SIG-M5 (cell line): ENCODE measurements at regions not wholly inside any gene's neighbourhood (a gene's known extent, or its start where the extent isn't known, plus 50 kb on each side); places are given as distances from the start of the nearest gene placed in this dataset.
"Not testable (repeated sequence)": the region's sequence is repeated elsewhere in the genome, so short reads cannot be mapped to it uniquely, and the experiment has no call there.

Experiments
- DNase-seq: peaks from one replicate; lab custom pipeline; 2025; lab: John Stamatoyannopoulos, UW

DNA sequence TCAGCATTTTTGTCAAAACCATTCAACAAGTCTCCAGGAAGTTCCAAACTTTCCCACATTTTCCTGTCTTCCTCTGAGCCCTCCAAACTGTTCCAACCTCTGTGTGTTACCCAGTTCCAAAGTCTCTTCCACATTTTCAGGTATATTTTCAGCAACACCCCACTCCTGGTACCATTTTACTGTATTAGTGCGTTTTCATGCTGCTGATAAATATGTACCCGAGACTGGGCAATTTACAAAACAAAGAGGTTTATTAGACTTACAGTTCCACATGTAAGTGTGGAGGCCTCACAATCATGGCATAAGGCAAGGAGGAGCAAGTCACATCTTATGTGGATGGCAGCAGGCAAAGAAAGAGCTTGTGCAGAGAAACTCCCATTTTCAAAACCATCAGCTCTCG, 315.9 kb upstream of the ESRRG start:
- not testable (repeated sequence) for DNase-seq

DNA sequence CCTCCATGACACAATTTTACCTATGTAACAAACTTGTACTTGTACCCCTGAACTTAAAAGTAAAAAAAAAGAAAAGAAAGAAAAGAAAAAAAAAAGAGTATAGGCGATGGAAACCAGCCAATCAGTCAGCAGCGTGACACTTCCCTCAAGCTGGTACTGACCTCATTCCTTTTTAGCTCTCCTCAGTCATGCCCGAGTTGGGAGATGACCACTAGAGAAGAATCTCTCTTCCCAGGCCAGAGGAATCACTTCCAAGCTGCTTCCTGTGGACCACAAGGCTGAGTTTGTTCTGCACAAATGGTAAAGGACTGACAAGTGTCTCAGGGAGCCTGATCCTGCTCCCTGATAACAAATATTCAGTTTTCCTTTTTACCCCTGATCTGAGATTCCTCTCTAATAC, 313.5 kb upstream of the ESRRG start:
- DNase-seq: no peak

DNA sequence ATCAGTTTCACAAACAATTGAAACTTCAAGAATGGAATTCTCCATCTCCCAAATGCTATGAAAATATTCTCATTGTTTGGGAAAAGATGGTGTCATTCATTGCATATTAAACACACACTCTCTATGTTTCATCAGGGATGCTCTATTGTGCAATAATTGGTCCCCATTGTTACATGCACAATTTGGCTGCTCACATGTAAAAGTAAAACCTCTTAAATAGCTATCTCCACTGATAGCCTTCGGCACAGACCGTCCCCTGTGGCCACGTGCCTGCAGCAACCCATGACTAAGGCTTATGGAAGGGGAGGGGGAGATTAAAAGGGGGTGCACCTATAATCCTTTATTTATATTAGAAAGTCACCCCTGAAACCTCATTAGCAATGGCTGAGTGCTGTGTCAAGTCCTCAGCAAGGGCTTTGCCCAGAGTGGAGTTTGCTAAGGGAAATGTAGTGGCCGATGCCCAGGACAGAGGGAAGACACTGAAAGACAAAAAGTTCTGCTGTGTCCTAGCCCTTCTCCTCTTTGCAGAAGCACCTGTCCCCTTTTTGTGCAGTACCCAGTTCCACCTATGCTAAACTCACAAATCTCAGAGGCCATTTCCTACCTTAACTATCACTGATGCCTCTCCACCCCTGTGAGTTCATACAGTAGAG, 309.6 kb upstream of the ESRRG start:
- no peak for DNase-seq

DNA sequence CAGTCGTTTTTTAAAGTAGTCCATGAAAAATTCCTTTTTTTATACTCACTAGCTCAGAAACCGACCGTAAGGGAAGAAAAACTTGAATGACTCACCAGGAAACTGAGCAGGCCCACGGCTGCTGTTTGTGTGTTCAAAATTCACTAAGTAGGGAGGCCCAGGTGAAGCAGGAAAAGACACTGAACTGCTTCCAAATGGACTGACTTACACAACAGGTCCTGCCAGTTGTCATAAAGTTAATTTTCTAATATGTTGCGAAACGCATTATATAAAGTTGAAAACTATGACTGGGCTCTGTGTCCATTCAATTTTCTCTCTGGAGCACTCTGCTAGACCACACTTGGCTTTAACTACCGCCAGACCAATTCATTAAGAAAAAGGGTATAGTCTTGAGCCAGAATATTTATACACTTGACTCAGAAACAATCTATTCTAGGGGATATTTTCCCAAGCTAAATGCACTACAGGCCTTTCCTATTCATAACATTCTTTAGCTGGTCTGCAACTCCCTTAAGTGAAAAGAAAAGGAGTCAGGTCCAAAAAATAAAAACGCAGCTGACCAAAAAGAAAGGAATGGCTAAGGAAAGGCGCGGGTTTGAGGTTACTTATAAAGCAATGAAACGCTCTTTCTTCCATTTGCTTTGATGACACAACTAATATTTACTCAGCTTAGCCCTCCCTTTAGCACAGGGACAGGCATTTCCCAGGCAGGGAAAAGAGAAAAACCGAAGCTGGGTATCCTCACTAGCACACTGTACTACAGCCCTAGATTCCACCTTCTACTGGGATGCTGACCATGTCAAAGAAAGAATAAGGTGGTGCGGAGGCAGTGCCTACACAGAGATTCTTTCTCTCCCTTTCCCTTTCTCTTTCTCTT, 306.3 kb upstream of the ESRRG start:
- no peak for DNase-seq

DNA sequence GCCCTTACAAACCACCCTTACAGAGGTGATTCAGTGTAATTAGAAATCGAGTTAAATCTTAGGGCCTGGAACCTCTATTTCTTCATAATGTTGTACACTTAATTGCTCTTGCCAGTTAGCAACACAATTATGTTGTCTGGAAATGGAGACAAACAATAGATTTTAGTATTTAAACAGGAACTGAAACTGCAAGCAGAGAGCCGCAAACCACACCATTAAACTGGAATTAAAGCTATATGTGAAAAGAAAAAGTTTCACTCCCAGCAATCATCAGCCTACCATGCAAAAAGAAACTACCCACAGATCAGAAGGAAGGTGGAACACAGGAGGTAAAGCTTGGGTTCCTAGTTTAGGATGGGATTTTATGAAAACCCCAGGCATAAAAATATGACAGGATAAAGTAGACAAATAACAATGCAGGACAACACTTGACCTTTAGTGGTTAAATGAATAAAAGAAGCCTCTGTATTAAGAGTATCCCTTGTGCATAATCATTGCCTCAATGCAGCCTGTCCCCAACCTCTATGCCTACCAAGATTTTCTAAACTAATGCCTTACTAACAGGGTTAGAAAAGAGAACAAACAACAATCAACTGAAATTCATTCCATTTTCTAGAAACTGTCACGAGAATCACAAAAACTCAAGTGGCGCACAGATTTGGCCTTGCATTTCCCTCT, 304.3 kb upstream of the ESRRG start:
- DNase-seq: peak; percentile 47

DNA sequence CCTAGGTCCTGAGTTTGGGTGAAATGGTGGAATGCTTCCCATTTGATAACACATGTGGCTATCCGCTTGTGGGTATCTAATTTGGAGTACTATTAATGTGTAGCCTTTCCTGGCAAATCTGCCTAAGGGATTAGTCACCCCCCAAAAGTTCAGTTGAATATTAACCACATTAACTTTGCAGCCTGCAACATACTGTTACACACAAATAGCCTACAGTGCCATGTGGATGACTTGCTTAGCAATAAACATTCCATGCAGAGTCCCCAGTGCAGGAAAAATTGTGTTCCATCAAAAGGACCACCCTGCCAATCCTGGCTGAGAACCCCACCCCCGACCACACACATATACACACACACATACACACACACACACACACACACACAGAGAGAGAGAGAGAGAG, 303.3 kb upstream of the ESRRG start:
- no peak for DNase-seq

DNA sequence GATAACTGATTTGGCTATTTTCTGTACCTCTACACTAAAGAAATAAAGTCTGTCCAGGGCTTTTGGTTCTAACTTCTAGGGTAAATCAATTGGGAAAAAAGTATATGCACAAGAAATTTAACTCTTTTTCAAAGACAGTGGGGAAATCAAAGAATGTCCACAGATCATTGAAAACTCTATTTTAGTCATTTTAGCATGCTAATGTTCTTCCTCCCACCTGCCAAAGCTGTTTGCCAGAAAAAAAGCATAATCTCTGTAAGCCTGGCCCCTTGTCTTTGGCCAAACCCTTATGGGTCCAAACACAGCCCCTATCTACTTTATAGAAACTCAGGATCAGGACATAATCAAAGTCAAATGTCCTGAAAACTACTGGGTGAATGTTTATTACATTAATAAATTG, 302.2 kb upstream of the ESRRG start:
- no peak for DNase-seq

DNA sequence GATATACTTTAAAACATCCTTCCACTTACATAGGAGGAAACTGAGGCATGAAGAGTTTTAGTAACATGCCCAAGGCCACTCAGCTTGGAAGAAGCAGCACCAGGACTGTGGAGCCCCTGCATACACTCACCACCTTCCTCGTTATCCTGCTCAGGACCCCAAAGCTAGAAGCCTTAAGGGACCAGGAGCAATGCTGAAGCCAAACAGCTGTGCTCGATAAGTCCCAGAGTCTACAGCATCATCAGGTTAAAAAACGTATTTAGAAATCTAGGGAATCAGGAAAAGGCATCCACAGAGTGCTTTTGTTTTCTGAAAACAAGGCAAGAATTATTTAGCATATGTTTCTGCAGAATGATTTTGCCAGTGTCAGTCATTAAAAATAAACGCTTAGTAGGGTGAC, 301.7 kb upstream of the ESRRG start:
- DNase-seq: no peak

DNA sequence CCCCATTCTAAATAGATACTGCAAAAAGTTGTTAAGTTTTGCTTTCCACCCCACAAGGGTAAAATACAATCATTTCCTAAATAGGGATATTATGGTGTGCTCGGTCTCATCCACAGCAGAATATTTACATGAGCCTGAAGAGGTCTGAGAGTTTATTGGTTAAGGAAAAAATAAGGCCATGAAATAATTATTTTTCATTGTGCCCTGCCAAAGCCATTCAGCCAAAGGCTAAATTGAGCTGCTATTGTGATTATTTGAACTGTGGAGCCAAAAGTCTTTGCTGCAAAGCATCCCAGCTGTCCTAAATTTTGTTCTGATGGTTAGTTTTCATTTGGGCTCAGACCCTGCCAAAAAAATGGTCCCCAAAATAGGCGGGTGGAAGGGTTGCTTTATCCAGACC, 298.7 kb upstream of the ESRRG start:
- no peak for DNase-seq

DNA sequence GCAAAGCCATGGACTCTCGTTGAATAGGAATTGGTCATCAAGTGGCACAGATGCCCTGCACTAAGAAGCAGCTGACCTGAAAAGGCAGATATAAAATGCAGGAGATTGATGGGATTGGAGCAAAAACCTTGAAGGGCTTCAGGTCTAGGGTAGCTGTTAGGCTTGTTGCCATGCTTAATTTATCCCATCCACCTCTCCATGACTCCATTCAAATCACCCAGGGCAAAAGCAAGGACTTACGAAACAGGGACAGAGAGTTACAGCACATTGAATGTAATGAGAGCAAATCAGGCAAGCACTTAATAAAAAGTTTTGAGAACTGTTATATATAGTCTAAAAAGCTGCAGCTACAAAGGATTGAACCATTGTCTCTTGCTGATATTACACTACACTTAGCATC, 298.2 kb upstream of the ESRRG start:
- no peak for DNase-seq

DNA sequence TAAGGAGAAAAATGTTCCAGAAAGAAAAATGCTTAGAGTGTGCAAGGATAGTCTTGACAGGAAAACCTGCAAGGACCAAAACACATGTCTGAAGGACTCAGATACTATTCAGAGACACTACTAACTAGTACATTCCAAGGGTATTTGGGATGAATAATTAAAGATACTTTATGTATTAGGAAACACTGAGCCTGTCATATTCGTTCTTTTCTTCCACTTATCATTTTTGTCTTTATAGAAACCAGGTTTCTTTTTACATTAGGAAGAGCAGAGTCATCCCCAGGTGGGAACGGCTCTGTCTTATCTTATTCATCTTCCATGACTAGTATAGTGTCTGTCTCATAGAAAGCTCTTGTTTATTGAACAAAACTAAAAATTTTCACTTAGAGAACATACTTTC, 296.2 kb upstream of the ESRRG start:
- no peak for DNase-seq

DNA sequence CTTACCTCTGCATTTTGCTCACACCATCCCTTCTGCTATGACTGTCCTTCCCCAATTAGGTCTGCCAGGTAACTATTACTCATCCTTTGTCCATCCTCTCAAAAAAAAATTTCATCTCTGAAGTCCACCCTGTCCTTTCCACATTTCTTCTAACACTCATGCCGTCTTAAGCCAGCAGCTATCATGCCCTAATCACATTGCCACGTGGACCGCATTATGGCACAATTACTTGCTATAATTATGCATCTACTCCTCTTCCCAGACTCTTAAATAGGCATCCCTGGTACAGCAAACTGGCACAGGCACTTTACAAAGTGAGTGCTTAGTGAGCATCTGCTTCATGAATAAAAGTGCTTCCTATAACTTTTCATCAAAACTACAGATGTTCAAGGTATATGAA, 295.4 kb upstream of the ESRRG start:
- no peak for DNase-seq

DNA sequence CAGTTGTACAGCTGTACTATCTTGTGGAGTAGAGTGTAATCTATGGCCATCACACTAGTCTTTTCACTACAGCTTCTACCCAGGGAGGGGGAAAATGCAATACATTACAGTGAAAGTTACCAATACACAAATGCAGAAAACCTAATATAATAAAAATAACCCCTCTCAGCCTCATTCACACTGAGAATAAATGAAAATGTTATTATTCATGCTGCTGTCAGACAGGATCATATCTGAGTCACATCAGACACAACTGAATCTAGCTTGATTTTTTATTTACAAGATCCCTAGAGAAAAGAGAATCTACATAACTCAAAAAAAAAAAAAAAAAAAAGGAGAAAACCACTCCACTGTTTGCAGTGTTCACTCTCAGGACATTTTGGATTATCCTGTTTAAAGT, 293.9 kb upstream of the ESRRG start:
- DNase-seq: no peak

DNA sequence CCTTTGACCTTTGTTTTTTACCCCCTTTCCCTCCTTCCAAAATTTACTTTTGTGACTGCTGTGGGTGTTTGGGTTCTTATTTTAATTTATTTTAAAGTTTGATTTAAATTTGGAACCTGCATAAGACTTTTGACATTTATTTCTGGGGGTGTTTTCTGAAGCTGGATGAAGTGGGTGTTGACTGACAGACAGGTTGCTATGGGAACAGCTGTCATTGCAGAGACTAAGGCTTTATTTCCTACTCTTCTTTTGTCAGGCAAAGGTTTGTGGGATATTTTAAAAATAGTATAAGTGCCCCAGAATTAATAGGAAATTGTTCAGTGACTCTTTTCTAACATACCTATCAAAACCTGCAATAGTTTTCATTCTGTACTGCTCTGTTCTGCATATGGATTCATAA, 290.8 kb upstream of the ESRRG start:
- DNase-seq: no peak

DNA sequence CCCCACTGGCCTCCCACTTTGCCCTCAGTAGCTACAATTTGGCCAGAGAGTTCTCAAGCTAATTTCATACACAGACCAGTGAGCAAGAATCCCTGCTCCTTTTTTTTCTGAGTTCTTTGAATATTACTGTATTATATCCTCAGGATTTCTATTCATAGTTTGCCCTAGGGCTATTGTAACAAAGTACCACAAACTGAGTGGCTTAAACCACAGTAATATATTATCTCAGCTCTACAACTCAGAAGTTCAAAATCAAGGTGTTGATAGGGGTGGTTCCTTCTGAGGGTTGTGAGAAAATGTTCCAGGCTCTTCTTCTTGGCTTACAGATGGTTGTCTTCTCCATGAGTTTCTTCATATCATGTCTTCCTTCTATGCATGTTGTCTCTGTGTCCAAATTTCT, 289.4 kb upstream of the ESRRG start:
- DNase-seq: no peak

DNA sequence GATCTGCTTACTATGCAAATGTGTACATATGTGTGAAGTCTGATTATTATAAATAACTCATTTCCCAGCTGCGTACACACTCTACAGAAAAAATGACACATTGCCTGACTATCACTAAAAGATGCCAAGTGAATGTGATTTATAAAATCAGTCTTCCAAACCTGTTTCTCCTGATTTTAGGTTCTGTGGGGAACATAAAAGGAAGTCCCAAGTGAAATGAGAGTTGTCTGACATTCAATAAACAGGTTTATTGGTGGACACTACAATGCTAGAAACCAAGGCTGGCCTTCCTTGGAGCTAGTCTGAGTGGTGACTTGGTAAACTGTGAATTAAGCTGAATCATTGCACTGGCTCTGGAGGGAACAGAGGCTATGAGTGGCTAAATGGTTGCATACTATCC, 287.9 kb upstream of the ESRRG start:
- DNase-seq: no peak

DNA sequence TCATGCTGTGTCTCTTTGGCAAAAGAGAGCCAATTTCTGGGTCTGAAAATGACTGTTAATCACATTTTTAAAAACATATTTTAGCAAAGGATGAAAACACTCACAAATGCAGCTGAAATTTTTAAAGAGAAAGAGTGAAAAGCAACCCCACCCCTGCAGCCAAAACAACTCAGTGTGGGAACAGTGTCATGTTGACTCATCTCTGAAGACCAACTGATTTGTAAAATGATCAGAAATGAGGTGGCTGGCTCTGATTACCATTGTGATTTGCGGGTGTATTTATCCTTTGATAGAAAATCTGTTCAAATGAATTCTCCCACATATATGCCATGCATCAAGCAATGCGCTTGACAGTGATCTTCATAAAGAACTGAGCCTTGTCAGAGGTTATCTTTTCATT, 287.0 kb upstream of the ESRRG start:
- DNase-seq: no peak

DNA sequence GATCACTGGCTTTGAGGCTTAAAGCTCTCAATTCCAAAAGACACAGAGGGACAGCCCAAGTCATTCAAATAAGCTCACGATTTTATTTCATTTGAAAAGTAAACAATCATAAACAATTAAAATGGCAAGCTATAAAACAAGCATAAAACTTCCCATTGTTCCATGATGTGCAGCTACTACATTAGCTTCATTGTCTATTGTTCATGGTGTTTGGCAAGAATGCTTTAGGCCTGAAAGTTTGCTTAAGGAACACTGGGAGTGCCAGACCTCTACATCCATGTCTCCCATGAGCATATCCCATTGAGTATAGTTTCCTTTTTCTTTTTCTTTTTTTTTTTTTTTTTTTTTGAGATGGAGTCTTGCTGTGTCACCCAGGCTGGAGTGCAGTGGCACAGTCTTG, 286.1 kb upstream of the ESRRG start:
- no peak for DNase-seq

DNA sequence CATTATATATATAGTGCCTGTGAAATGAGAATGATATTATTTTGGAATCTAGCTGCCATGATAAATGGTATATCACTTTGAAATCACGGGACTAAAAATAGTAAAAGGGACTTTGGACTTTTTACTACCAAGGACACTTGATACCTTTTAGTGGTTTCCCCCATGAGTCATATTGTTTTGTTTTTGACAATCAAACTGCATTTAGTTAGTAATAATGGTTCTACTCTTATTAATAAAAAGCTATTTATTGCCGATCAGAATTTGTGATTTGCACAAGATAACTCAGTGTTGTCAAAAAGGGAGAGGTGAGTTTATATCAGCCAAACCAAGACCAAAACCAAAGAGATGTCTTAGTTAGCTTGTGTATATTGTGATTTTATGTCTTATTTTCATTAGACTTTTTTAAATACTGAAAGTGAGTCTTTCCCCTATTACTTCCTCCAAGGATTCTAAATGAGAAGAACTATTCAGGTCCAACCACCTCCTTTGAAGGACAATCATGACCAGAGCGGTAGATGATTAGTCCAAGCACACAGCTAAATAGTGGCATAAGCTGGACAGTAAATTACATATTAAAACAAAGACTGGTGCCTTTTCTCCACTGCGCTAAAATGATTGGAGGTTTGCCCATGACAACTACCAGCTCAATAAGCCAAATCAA, 281.7 kb upstream of the ESRRG start:
- no peak for DNase-seq

DNA sequence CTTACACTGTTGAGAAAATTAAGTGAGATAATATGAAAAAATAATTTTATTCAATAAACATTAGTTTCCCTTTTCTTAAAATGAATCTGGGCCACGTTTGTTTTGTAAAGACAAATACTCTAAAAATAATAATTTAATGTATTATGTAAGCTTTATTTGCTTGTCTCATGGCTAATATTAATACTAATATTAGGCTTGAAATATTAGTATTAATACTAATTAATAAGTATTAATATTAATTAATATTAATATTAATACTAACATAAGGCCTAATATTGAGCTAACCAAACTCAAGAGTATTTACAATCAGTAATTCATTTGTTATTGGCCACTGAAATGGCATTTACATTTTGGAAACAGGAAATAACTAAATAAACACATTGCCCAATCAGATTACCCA, 280.1 kb upstream of the ESRRG start:
- DNase-seq: no peak

DNA sequence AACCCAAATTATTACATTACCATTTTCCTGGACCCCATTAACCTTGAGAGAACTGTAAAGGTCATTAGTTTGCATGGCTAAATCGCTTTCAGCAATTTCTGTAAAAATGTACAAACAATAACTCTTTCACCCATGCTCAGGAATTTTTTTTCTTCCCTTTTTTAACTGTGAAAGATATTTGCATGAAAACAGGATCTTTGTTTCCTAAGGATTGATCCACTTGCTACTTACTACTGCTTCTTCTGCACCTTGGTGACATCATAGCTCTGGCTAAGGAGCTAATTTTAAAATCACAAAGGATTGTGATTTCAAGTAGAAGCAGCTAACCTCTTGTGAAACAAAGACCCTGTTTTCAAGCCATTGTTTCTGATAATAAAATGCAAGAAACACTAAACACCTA, 274.6 kb upstream of the ESRRG start:
- no peak for DNase-seq

DNA sequence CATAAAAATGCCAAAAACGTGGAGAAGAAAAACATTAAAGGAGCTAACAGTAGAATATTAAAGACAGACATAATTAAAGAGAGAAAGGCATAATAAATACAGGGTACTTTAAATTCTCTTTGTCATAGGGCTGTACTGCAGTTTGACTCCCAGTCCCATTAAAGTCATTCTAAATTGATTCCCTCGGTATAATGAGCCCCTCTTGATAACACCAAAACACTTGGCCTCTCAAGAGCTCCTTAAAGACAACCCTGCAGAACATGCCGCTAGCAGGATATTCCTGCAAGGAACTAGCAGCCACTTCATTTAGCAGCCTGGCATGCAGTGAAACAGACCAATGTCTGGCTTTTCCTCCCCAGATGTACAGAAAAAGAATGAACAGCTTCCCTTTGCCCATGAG, 273.8 kb upstream of the ESRRG start:
- DNase-seq: no peak

DNA sequence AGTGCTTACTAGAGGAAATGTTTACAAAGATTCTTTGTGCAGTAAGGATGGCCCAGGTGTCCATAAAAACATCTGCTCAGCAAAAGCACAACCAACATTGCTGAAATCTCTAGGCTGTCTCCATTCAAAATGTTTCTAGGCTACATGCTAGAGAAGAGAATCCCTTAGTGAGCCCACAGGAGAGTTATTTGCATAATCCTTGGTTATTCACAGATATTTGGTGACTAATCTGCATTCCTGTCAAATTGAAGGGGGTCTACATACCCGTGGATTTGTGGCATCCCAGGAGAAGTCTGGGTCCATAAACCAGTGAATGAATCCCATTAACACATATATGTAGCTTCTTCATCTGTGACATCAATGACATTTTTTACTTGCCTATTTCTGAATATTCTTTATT, 261.3 kb upstream of the ESRRG start:
- no peak for DNase-seq
